HG03439 (cell line): ENCODE measurements at regions not wholly inside any gene's neighbourhood (a gene's known extent, or its start where the extent isn't known, plus 50 kb on each side); places are given as distances from the start of the nearest gene placed in this dataset.
"Not testable (repeated sequence)": the region's sequence is repeated elsewhere in the genome, so short reads cannot be mapped to it uniquely, and the experiment has no call there.

Experiments
- ATAC-seq: cut with Tn5 transposase; IDR thresholded peaks from one replicate; pipeline ENCODE4 v1.9.1; 2021; ENCODE audit warnings: mild to moderate bottlenecking, moderate library complexity; ENCODE audit not compliant: unreplicated experiment

DNA sequence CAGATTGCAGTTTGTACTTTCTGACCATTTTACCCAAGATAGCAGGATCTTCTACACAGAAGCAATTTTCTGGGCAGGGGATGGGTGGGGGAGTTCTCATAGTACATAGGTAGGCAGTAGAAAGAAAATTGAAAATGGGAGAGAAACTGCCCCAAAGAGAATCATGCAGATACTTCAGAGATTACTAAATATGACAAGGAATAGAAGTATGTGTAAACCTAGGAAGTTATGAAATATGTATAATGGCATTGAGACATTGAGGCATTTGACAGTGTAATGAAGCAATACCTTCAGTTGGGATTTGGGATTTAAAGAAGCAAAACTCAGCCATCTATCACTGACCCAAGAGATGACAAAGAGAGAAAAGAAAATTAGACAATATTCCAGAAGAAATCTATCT, 233.0 kb downstream of the PTN start:
- ATAC-seq = no peak

DNA sequence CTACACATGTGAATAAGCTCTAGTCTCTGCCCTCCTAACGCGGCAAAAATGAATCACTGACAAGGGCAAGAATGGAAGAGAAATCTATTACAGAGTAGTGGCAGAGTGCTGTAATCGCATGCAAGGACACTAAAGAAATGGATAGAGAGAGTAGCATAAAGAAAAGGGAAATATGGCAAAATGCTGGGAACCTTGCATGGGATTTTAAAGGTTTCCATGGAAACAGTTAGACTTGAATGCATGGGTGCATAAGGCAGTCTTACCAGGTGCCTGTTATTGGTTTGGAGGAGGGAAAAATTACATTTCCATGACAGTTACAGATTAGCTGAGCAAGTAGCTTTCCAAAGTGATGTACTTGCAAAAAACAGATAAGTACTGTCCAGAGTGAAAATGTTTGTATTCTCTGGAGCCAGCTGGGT, 233.4 kb downstream of the PTN start:
- no peak for ATAC-seq

- ATAC-seq = not testable (repeated sequence)
Measured at GRCh38 chr7:137107802-137108201, 235.7 kb downstream of the PTN start.

DNA sequence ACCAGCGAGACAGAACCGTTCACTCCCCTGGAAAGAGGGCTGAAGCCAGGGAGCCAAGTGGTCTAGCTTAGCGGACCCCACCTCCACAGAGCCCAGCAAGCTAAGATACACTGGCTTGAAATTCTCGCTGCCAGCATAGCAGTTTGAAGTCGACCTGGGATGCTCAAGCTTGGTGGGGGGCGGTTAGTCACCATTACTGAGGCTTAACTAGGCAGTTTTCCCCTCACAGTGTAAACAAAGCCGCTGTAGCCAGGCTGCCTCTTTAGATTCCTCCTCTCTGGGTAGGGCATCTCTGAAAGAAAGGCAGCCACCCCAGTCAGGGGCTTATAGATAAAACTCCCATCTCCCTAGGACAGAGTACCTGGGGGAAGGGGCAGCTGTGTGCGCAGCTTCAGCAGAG, 235.1 kb downstream of the CHRM2 start:
- not testable (repeated sequence) for ATAC-seq

DNA sequence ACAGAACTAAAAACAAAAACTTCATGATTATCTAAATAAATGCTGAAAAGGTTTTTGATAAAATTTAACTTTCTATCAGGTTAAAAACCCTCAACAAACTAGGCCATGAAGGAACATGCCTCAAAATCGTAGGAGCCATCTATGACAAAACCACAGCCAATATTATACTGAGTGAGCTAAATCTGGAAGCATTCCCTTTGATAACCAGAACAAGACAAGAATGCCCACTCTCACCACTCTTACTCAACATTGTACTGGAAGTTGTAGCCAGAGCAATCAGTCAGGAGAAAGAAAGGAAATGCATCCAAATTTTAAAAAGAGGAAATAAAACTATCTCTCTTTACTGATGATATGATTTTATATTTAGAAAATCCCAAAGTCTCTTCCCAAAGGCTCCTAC, 228.7 kb downstream of the CHRM2 start:
- no peak for ATAC-seq

DNA sequence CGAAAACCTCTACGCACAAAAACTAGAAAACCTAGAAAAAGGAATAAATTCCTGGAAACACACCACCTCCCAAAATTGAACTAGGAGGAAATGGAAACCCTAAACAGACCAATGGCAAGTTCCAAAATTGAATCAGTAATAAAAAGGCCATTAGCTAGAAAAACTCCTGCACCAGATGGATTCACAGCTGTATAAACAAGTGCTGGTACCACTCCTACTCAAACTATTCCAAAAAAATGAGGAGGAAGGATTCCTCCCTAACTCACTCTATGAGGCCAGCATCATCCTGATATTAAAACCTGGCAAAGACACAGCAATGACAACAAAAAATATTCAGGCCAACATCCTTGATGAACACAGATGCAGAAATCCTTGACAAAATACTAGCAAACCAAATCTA, 228.2 kb downstream of the CHRM2 start:
- no peak for ATAC-seq

DNA sequence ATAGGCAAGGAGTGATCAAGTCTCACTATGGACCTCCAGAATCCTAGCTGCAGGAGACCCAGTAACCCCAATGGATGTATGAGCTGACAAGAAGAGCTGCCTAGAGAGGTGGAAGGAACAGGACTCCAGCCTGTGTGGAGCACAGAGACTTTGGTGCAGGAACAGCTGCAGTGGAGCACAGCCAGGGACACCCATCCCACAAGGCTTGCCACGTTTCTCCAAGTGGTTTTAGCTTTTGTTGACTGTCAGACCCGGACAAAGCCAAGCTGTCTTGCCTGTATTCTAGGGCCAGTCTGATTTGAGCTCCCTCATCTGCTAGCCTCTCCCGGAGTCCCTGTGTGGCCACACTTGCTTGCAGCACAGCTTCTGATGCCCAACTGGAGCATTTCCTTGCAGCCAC, 224.7 kb downstream of the CHRM2 start:
- no peak for ATAC-seq

DNA sequence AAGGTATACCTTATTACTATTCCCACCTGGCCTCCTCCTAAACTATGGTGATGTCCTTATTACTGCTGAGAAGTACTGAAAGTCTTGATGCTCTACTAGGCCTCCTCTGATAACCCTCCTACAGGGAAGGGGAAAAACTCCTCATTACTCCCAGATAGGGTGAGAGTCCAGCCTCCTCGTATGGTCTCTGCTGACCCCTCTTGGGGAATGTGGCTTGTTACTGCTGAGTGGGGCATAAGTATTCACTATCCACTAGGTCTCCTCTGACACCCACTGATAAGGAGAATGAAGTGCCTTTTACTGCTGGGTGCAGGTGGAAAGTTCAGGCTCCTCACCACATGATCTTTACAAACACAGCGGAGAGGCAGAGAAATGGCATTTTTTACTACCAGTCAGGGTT, 222.9 kb downstream of the CHRM2 start:
- no peak for ATAC-seq

DNA sequence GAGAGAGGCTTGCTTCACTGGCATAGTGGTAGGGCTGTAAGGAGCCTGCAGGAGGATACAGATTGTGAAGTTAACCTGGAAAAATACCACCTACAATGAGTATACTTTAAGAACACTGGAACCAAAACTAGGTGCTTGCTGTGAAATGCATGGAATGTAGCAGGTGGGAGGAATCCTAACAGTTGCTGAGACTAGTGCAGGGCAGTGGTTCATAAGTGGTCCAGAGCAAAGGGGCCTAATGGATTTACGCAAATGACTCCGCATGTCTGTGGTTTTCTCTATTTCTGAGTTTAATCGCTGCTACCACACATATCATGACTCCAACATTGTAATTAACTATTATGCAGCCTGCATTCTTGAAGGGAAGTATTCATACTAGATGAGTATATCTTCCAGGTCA, 218.4 kb downstream of the CHRM2 start:
- ATAC-seq = no peak

- no peak for ATAC-seq
Measured at GRCh38 chr7:137084607-137085380, 216.3 kb downstream of the CHRM2 start.

DNA sequence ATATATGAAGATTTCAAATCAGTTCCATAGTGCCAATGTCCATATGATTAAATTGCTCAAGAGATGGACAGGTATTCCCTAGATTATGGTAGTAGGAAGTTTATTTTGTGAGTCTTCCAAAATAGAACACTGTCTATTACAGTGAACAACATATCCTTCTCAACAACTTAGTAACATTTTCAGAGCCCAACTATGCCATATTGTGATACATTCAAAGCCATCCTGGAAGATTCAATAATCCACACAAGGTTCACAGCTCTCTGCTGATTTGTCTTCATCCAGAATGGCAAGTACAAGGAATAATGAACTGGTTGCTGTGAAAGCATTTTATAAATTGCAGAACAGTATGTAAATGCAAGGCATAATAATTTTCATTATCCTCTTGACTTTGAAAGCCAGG, 213.9 kb downstream of the CHRM2 start:
- no peak for ATAC-seq

- ATAC-seq = no peak
Measured at GRCh38 chr7:137081321-137082093, 213.1 kb downstream of the CHRM2 start.

- no peak for ATAC-seq
Measured at GRCh38 chr7:137080516-137081203, 212.2 kb downstream of the CHRM2 start.

GRCh38 chr7:137078781-137079180, 210.3 kb downstream of the CHRM2 start:
- ATAC-seq = no peak

DNA sequence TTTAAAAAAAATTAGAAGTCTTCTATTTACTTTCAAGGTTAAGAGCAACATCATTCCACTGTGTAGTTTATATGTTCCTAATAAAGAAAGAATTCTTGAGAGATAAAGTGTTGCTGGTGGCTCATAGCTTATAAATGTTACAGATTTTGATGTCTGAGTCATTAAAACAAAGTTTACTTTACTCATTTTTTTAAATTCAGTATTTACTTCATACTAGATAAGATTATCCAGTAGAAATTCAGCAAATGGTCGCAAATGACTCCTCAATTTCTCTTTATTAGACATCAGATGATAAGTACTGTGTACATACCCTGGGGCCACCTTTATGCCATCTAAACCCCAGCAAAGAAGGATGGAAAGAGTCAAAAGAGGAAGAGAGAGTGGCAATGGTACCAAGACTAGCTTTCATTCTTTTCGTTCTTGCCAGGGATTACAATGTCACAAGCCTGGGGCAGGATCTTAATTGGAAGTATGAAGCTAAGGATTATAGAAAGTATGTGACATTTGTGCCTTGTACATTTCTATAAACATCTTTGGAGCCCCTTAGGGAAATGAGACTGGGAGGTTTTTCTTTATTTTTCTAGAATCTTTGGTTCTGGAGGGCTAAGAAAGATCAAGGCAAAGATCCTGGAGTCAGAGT, 206.1 kb downstream of the CHRM2 start:
- no peak for ATAC-seq

DNA sequence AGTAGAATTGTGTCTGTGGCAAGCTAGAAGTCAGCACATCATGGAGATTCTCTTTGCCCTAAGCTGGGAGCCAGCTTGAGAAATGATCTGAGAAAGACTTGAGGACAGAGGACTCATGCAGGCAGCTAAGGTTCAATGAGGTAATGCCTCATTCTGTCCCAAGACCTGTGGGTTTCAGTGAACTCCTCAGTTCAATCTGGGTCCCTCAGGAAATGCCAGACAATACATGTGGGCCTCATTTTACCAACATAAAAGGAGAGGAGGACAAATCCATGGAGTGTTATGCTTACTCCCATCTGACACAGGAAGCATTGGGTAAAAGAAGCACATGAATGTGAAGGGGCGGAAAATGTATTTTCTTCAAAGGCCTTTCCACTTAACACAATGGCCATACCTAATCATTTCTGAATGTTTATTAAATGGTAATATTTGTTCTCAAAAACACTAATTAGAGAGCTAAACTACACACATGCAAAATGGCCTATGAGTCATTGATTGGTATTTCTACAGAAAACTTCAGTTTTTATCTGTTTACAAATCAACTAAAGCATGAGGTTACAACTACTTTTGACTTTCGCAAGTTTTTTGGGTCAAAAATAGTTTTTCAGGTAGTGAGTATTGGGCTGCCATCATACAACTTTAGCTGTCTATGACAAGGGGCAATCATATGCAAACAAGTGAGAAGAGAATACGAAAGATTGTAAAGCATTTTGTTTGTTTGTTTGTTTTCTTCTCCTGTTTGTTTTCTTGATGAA, 205.3 kb downstream of the CHRM2 start:
- no peak for ATAC-seq
